ENCODE measurements at regions not wholly inside any gene's neighbourhood (a gene's known extent, or its start where the extent isn't known, plus 50 kb on each side); places are given as distances from the start of the nearest gene placed in this dataset.

DNA sequence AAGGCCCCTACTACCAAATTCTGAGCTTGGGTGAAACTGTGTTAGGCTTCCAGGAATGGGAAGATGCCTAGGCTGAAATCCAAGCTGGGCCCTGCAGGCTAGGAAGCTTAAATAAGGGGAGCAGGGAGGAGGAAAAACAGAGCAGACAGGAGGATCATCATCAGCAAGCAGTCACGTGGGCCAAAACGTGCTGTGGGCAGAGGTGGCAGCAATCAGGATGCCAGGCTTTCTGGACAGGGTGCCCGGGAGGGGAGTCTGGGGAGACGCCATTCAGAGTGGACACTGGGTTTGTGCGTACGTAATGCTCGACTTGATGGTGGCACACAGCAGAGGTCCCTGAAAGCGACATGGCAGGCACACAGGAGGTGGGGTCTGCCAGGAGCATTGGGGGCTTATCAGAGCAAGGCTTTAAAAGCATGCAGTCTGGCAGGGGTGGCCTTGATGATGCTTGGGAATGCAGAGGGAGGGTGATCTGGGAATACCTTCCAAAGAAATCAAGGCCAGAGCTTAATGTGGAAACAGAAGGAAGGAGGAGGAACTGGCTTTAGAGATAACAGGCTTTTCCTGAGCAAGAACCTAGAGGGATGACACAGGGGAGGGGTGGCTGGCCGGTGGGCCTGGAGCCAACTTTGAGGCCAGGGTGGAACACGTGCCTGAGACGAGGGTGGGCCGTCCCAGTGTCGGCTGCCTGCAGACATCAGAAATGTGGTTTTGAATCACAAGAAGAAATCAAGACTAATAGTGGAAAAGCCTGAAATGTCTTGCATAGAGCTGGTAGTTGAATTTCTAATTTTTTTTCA, 212.5 kb downstream of the GADD45G start:
- TF ChIP-seq, protein P1, sequence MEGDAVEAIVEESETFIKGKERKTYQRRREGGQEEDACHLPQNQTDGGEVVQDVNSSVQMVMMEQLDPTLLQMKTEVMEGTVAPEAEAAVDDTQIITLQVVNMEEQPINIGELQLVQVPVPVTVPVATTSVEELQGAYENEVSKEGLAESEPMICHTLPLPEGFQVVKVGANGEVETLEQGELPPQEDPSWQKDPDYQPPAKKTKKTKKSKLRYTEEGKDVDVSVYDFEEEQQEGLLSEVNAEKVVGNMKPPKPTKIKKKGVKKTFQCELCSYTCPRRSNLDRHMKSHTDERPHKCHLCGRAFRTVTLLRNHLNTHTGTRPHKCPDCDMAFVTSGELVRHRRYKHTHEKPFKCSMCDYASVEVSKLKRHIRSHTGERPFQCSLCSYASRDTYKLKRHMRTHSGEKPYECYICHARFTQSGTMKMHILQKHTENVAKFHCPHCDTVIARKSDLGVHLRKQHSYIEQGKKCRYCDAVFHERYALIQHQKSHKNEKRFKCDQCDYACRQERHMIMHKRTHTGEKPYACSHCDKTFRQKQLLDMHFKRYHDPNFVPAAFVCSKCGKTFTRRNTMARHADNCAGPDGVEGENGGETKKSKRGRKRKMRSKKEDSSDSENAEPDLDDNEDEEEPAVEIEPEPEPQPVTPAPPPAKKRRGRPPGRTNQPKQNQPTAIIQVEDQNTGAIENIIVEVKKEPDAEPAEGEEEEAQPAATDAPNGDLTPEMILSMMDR (IDR thresholded peaks at IDR 0.05) = no peak
- TF ChIP-seq POLR2A (IDR thresholded peaks at IDR 0.05) = no peak
